H9 (cell line): ENCODE measurements at regions not wholly inside any gene's neighbourhood (a gene's known extent, or its start where the extent isn't known, plus 50 kb on each side); places are given as distances from the start of the nearest gene placed in this dataset.

Experiments
- DNase-seq: peaks from one replicate; pipeline ENCODE4 v3.0.0-alpha.2; 2017
- H2AFZ ChIP-seq: one replicate; pipeline ENCODE4 v1.6.1; 2013; ENCODE audit warnings: mild to moderate bottlenecking, low read length, control low read depth, moderate library complexity
- H2AK5ac ChIP-seq: 2 replicates; pipeline ENCODE4 v1.6.1; 2013; ENCODE audit warnings: low read length, control low read depth, mixed read lengths; ENCODE audit not compliant: insufficient read length
- H2BK120ac ChIP-seq: one replicate; pipeline ENCODE4 v1.6.1; 2013; ENCODE audit warnings: low read depth, mild to moderate bottlenecking, low read length, control low read depth, inconsistent platforms; ENCODE audit not compliant: poor library complexity, severe bottlenecking
- H2BK12ac ChIP-seq: 2 replicates; pipeline ENCODE4 v1.6.1; 2013; ENCODE audit warnings: low read length, control low read depth, mixed read lengths, low read depth; ENCODE audit not compliant: insufficient read length
- H2BK15ac ChIP-seq: 2 replicates; pipeline ENCODE4 v1.6.1; 2013; ENCODE audit warnings: low read depth, low read length, control low read depth
- H2BK20ac ChIP-seq: one replicate; pipeline ENCODE4 v1.6.1; 2013; ENCODE audit warnings: low read depth, mild to moderate bottlenecking, low read length, control low read depth, inconsistent platforms; ENCODE audit not compliant: poor library complexity, severe bottlenecking
- H2BK5ac ChIP-seq: 2 replicates; pipeline ENCODE4 v1.6.1; 2013; ENCODE audit warnings: low read length, control low read depth, mixed read lengths; ENCODE audit not compliant: insufficient read length
- H3K14ac ChIP-seq: 2 replicates; pipeline ENCODE4 v1.6.1; 2013; ENCODE audit warnings: low read length, control low read depth; ENCODE audit not compliant: insufficient read depth
- H3K18ac ChIP-seq: 2 replicates; pipeline ENCODE4 v1.6.1; 2013; ENCODE audit warnings: low read depth, mild to moderate bottlenecking, mixed read lengths, low read length, control low read depth; ENCODE audit not compliant: insufficient read length
- H3K23ac ChIP-seq: 2 replicates; pipeline ENCODE4 v1.6.1; 2013; ENCODE audit warnings: low read length, control low read depth, mixed read lengths, low read depth; ENCODE audit not compliant: insufficient read length
- H3K23me2 ChIP-seq: 2 replicates; pipeline ENCODE4 v1.6.1; 2013; ENCODE audit warnings: low read depth, mild to moderate bottlenecking, mixed read lengths, low read length, control low read depth; ENCODE audit not compliant: insufficient read length, poor library complexity, severe bottlenecking
- H3K27ac ChIP-seq: 2 replicates; pipeline ENCODE4 v1.5.1; 2013; ENCODE audit warnings: low read length, control low read depth, mixed read lengths, low read depth; ENCODE audit not compliant: insufficient read length
- H3K27me3 ChIP-seq: 2 replicates; pipeline ENCODE4 v1.6.1; 2013; ENCODE audit warnings: low read length, control low read depth, inconsistent platforms; ENCODE audit not compliant: insufficient read depth
- H3K4ac ChIP-seq: 2 replicates; pipeline ENCODE4 v1.6.1; 2013; ENCODE audit warnings: low read depth, mild to moderate bottlenecking, control low read depth, inconsistent platforms, low read length, moderate library complexity
- H3K4me1 ChIP-seq: 2 replicates; pipeline ENCODE4 v1.6.1; 2013; ENCODE audit warnings: low read length, control low read depth, inconsistent platforms; ENCODE audit not compliant: insufficient read depth
- H3K4me2 ChIP-seq: 2 replicates; pipeline ENCODE4 v1.6.1; 2013; ENCODE audit warnings: low read length, control low read depth, mixed read lengths; ENCODE audit not compliant: insufficient read length, insufficient read depth
- H3K56ac ChIP-seq: 2 replicates; pipeline ENCODE4 v1.6.1; 2013; ENCODE audit warnings: low read depth, mild to moderate bottlenecking, mixed read lengths, low read length, control low read depth; ENCODE audit not compliant: insufficient read length
- H3K79me1 ChIP-seq: 2 replicates; pipeline ENCODE4 v1.6.1; 2013; ENCODE audit warnings: low read depth, mild to moderate bottlenecking, moderate library complexity, low read length, control low read depth, inconsistent platforms; ENCODE audit not compliant: insufficient read depth, poor library complexity, severe bottlenecking
- H3K79me2 ChIP-seq: 2 replicates; pipeline ENCODE4 v1.6.1; 2013; ENCODE audit warnings: low read length, control low read depth, inconsistent platforms; ENCODE audit not compliant: insufficient read depth
- H3K9ac ChIP-seq: 2 replicates; pipeline ENCODE4 v1.6.1; 2013; ENCODE audit warnings: low read length, control low read depth, mixed read lengths; ENCODE audit not compliant: insufficient read length; ENCODE audit errors: extremely low read depth
- H3K9me3 ChIP-seq: one replicate; pipeline ENCODE4 v1.6.1; 2013; ENCODE audit warnings: low read depth, low read length, inconsistent platforms; ENCODE audit not compliant: control insufficient read depth
- H3T11ph ChIP-seq: one replicate; pipeline ENCODE4 v1.6.1; 2013; ENCODE audit warnings: mild to moderate bottlenecking, low read length, control low read depth, inconsistent platforms
- H4K20me1 ChIP-seq: one replicate; pipeline ENCODE4 v1.6.1; 2013; ENCODE audit not compliant: control insufficient read depth, insufficient read length, insufficient read depth
- H4K5ac ChIP-seq: 2 replicates; pipeline ENCODE4 v1.6.1; 2013; ENCODE audit warnings: low read depth, mild to moderate bottlenecking, mixed read lengths, low read length, control low read depth; ENCODE audit not compliant: insufficient read length
- H4K8ac ChIP-seq: replicated peaks from 2 replicates; pipeline ENCODE4 v1.6.1; 2013; ENCODE audit warnings: low read length, control low read depth, mixed read lengths, low read depth; ENCODE audit not compliant: insufficient read length
- H4K91ac ChIP-seq: 2 replicates; pipeline ENCODE4 v1.6.1; 2013; ENCODE audit warnings: low read depth, mild to moderate bottlenecking, moderate library complexity, mixed read lengths, low read length, control low read depth; ENCODE audit not compliant: insufficient read length
- H3K27ac Mint-ChIP-seq, 3 experiments: 2 replicates in 2 of 3; 3 replicates in 1 of 3; pipeline ENCODE4 v1.8.0; 2020 to 2021; ENCODE audit warnings: mixed read lengths in 3 of 3, mild to moderate bottlenecking in 1 of 3, moderate library complexity in 1 of 3
- H3K27me3 Mint-ChIP-seq: 2 replicates; pipeline ENCODE4 v1.8.0; 2021; ENCODE audit warnings: low read depth, mild to moderate bottlenecking, moderate library complexity, mixed read lengths
- H3K36me3 Mint-ChIP-seq, 3 experiments: 2 replicates in 2 of 3; 3 replicates in 1 of 3; pipeline ENCODE4 v1.8.0; 2020 to 2021; ENCODE audit warnings: low read depth in 3 of 3, mixed read lengths in 3 of 3; ENCODE audit not compliant: insufficient read depth in 1 of 3
- H3K4me1 Mint-ChIP-seq, 2 experiments: 2 replicates each; pipeline ENCODE4 v1.8.0; 2020; ENCODE audit warnings: mixed read lengths in 2 of 2
- H3K4me3 Mint-ChIP-seq, 2 experiments: 2 replicates in 1 of 2; 3 replicates in 1 of 2; pipeline ENCODE4 v1.8.0; 2020 to 2021; ENCODE audit warnings: mild to moderate bottlenecking in 2 of 2, mixed read lengths in 2 of 2, moderate library complexity in 1 of 2
- H3K9me3 Mint-ChIP-seq, 2 experiments: 2 replicates in 1 of 2; 3 replicates in 1 of 2; pipeline ENCODE4 v1.8.0; 2020; ENCODE audit warnings: mild to moderate bottlenecking in 2 of 2, mixed read lengths in 2 of 2, moderate library complexity in 1 of 2
- WGBS: extraction: QIAGEN DNeasy Blood & Tissue Kit; methylation state at CpG from one replicate; pipeline ENCODE4 v1.1.7; 2013; ENCODE audit warnings: missing lambda C conversion rate, low lambda C conversion rate, mixed read lengths; ENCODE audit not compliant: insufficient read length; ENCODE audit errors: extremely low coverage; 5-methylcytosine and 5-hydroxymethylcytosine counted together
- TF ChIP-seq, protein P1 (sequence below): fragments of 200-600 bp; sonication (generic); conservative IDR thresholded peaks from 3 replicates; pipeline ENCODE4 v1.8.0; 2021; ENCODE audit warnings: antibody characterized with exemption, mild to moderate bottlenecking

DNA sequence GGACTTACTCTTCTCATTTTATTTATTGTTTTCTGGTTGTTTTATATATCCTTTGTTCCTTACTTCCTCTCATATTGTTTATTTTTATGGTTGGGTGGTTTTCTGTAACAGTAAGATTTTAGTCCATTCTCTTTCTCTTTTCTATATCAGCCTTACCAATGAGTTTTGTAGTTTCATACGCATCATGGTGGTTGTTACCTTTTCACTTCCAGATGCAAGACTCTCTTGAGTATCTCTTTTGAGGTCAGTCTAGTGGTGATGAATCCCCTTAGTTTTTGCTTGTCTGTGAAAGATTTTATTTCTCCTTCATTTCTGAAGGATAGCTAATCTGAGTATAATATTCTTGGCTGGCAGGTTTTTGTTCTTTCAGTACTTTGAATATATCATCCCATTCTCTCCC lies 57.1 kb upstream of the MFGE8 start:
- no peak overlapping the region for H3K4me3 Mint-ChIP-seq
- H3K9me3 ChIP-seq, result no peaks in the 10 kb centered on the region
- H3K27ac Mint-ChIP-seq, result no peak overlapping the region
- no peak for DNase-seq
- H3K79me2 ChIP-seq, result no peaks in the 10 kb centered on the region
- no peaks in the 10 kb centered on the region for H4K20me1 ChIP-seq
- H3K4me1 Mint-ChIP-seq, result peaks cover 7 to 8% of the 10 kb centered on the region in 2 experiments
- H3T11ph ChIP-seq, result no peak overlapping the region
- H3K23ac ChIP-seq, result no peak overlapping the region
- no peak overlapping the region for H3K18ac ChIP-seq
- no peak overlapping the region for H3K27ac ChIP-seq
- no peak overlapping the region for H3K9ac ChIP-seq
- H3K27me3 ChIP-seq, result no peaks in the 10 kb centered on the region
- no CpG with 5 or more reads among the region's 1 CpG for WGBS
- no peak overlapping the region for H4K91ac ChIP-seq
- H3K14ac ChIP-seq, result no peak overlapping the region
- peaks cover 33 to 66% (median 33%) of the 10 kb centered on the region in 3 experiments for H3K36me3 Mint-ChIP-seq
- H2BK20ac ChIP-seq, result no peak overlapping the region
- H3K9me3 Mint-ChIP-seq, result peaks cover 55 to 69% of the 10 kb centered on the region in 2 experiments
- H3K4ac ChIP-seq, result no peak overlapping the region
- no peak overlapping the region for H2BK15ac ChIP-seq
- TF ChIP-seq, protein P1, sequence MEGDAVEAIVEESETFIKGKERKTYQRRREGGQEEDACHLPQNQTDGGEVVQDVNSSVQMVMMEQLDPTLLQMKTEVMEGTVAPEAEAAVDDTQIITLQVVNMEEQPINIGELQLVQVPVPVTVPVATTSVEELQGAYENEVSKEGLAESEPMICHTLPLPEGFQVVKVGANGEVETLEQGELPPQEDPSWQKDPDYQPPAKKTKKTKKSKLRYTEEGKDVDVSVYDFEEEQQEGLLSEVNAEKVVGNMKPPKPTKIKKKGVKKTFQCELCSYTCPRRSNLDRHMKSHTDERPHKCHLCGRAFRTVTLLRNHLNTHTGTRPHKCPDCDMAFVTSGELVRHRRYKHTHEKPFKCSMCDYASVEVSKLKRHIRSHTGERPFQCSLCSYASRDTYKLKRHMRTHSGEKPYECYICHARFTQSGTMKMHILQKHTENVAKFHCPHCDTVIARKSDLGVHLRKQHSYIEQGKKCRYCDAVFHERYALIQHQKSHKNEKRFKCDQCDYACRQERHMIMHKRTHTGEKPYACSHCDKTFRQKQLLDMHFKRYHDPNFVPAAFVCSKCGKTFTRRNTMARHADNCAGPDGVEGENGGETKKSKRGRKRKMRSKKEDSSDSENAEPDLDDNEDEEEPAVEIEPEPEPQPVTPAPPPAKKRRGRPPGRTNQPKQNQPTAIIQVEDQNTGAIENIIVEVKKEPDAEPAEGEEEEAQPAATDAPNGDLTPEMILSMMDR, result no peak
- H2BK12ac ChIP-seq, result no peak overlapping the region
- no peak overlapping the region for H2BK120ac ChIP-seq
- H2AFZ ChIP-seq, result no peak overlapping the region
- no peak overlapping the region for H3K4me2 ChIP-seq
- H4K8ac ChIP-seq, result no peak overlapping the region
- H3K4me1 ChIP-seq, result no peaks in the 10 kb centered on the region; the same call in 1 of the 2 replicates
- peaks cover 6% of the 10 kb centered on the region; the same call in 1 of the 2 replicates for H3K27me3 Mint-ChIP-seq
- no peak overlapping the region for H2AK5ac ChIP-seq
- no peak overlapping the region for H3K56ac ChIP-seq
- no peaks in the 10 kb centered on the region for H3K23me2 ChIP-seq
- no peak overlapping the region for H4K5ac ChIP-seq
- no peak overlapping the region for H2BK5ac ChIP-seq
- no peaks in the 10 kb centered on the region for H3K79me1 ChIP-seq
